ENCODE measurements at regions not wholly inside any gene's neighbourhood (a gene's known extent, or its start where the extent isn't known, plus 50 kb on each side); places are given as distances from the start of the nearest gene placed in this dataset.

GRCh38 chr2:43028188-43028587 lies 198.2 kb downstream of the ZFP36L2 start:
- Histone ChIP-seq H3K4me2 (ENCODE audit: low read length) (no peak overlapping the region), H3K4me3 (ENCODE audit: low read depth, low read length, poor library complexity, severe bottlenecking) (no peak overlapping the region), H3K9me2 (ENCODE audit: insufficient read depth, low read length) (no peaks in the 10 kb centered on the region), H3K9me3 (ENCODE audit: low read length) (no peaks in the 10 kb centered on the region), H2AFZ (ENCODE audit: low read length) (no peak overlapping the region), H4K20me1 (ENCODE audit: insufficient read depth, low read length) (no peaks in the 10 kb centered on the region), H3K79me2 (ENCODE audit: insufficient read depth, low read depth, low read length) (no peaks in the 10 kb centered on the region), H3K27ac (ENCODE audit: low read depth, low read length, poor library complexity, severe bottlenecking) (no peak overlapping the region), H3K36me3 (ENCODE audit: insufficient read depth, low read length) (no peaks in the 10 kb centered on the region), H3K4me1 (ENCODE audit: insufficient read depth, low read length, poor library complexity, severe bottlenecking) (no peaks in the 10 kb centered on the region)
- POLR2A ChIA-PET = no interaction called here
- DNase-seq (ENCODE audit: low spot score) = no peak
- CTCF ChIA-PET (ENCODE audit: unreplicated experiment) = no interaction called here
- intact Hi-C loops (cut with micrococcal nuclease; ENCODE audit: unreplicated experiment) = no loop called here
- BruUV-seq (replicated peaks) = no TSS peak
- no peak for TF ChIP-seq CTCF (conservative IDR thresholded peaks at IDR 0.05; ENCODE audit: low read length)
- no peak for TF ChIP-seq EZH2phosphoT487 (IDR thresholded peaks at IDR 0.05; ENCODE audit: borderline replicate concordance, low read depth, low read length)

GRCh38 chr2:43027097-43027873 lies 199.1 kb downstream of the ZFP36L2 start:
- ChIA-PET POLR2A (no interaction called here), CTCF (ENCODE audit: unreplicated experiment) (no interaction called here)
- TF ChIP-seq CTCF (conservative IDR thresholded peaks at IDR 0.05; ENCODE audit: low read length) (no peak), EZH2phosphoT487 (IDR thresholded peaks at IDR 0.05; ENCODE audit: borderline replicate concordance, low read depth, low read length) (no peak)
- H3K4me1 ChIP-seq (ENCODE audit: insufficient read depth, low read length, poor library complexity, severe bottlenecking) = no peaks in the 10 kb centered on the region
- no peak overlapping the region for H3K27ac ChIP-seq (ENCODE audit: low read depth, low read length, poor library complexity, severe bottlenecking)
- H4K20me1 ChIP-seq (ENCODE audit: insufficient read depth, low read length) = no peaks in the 10 kb centered on the region
- intact Hi-C loops (cut with micrococcal nuclease; ENCODE audit: unreplicated experiment) = no loop called here
- H3K4me2 ChIP-seq (ENCODE audit: low read length) = no peak overlapping the region
- no TSS peak for BruUV-seq (replicated peaks)
- H3K9me3 ChIP-seq (ENCODE audit: low read length) = no peaks in the 10 kb centered on the region
- no peak for DNase-seq (ENCODE audit: low spot score)
- no peaks in the 10 kb centered on the region for H3K9me2 ChIP-seq (ENCODE audit: insufficient read depth, low read length)
- H3K4me3 ChIP-seq (ENCODE audit: low read depth, low read length, poor library complexity, severe bottlenecking) = no peak overlapping the region
- no peak overlapping the region for H2AFZ ChIP-seq (ENCODE audit: low read length)
- no peaks in the 10 kb centered on the region for H3K79me2 ChIP-seq (ENCODE audit: insufficient read depth, low read depth, low read length)
- no peaks in the 10 kb centered on the region for H3K36me3 ChIP-seq (ENCODE audit: insufficient read depth, low read length)

GRCh38 chr2:43026426-43027096 lies 199.8 kb downstream of the ZFP36L2 start:
- H2AFZ ChIP-seq (ENCODE audit: low read length) = no peak overlapping the region
- no peaks in the 10 kb centered on the region for H3K4me1 ChIP-seq (ENCODE audit: insufficient read depth, low read length, poor library complexity, severe bottlenecking)
- no peak overlapping the region for H3K27ac ChIP-seq (ENCODE audit: low read depth, low read length, poor library complexity, severe bottlenecking)
- no peaks in the 10 kb centered on the region for H3K36me3 ChIP-seq (ENCODE audit: insufficient read depth, low read length)
- intact Hi-C loops (cut with micrococcal nuclease; ENCODE audit: unreplicated experiment) = no loop called here
- TF ChIP-seq EZH2phosphoT487 (IDR thresholded peaks at IDR 0.05; ENCODE audit: borderline replicate concordance, low read depth, low read length) = no peak
- no peak for TF ChIP-seq CTCF (conservative IDR thresholded peaks at IDR 0.05; ENCODE audit: low read length)
- H3K9me2 ChIP-seq (ENCODE audit: insufficient read depth, low read length) = no peaks in the 10 kb centered on the region
- CTCF ChIA-PET (ENCODE audit: unreplicated experiment) = no interaction called here
- H3K4me3 ChIP-seq (ENCODE audit: low read depth, low read length, poor library complexity, severe bottlenecking) = no peak overlapping the region
- no peak overlapping the region for H3K4me2 ChIP-seq (ENCODE audit: low read length)
- POLR2A ChIA-PET = no interaction called here
- H4K20me1 ChIP-seq (ENCODE audit: insufficient read depth, low read length) = no peaks in the 10 kb centered on the region
- H3K79me2 ChIP-seq (ENCODE audit: insufficient read depth, low read depth, low read length) = no peaks in the 10 kb centered on the region
- no TSS peak for BruUV-seq (replicated peaks)
- no peak for DNase-seq (ENCODE audit: low spot score)
- H3K9me3 ChIP-seq (ENCODE audit: low read length) = no peaks in the 10 kb centered on the region

Measured in OCI-LY7 (cell line).